ENCODE measurements at regions not wholly inside any gene's neighbourhood (a gene's known extent, or its start where the extent isn't known, plus 50 kb on each side); places are given as distances from the start of the nearest gene placed in this dataset.

GRCh38 chr5:173823274-173823644, 64.9 kb upstream of the CPEB4 start:
- TF ChIP-seq CTCF (conservative IDR thresholded peaks at IDR 0.05) (no peak), ZFX (IDR thresholded peaks at IDR 0.05) (no peak)

All from C4-2B (cell line).